C4-2B (cell line): ENCODE measurements at regions not wholly inside any gene's neighbourhood (a gene's known extent, or its start where the extent isn't known, plus 50 kb on each side); places are given as distances from the start of the nearest gene placed in this dataset.

ENCODE experiments used
- CTCF ChIP-seq: fragments of 450-650 bp; conservative IDR thresholded peaks from 2 replicates; pipeline ENCODE4 v1.5.1; 2017; ENCODE audit warnings: mild to moderate bottlenecking
- ZFX ChIP-seq: fragments of 450-650 bp; IDR thresholded peaks from 2 replicates; pipeline ENCODE4 v1.6.1; 2017

GRCh38 chr6:9901376-9901775 lies 513.5 kb downstream of the TFAP2A start:
- TF ChIP-seq CTCF = no peak
- no peak for TF ChIP-seq ZFX
